GM19455 (cell line): ENCODE measurements at regions not wholly inside any gene's neighbourhood (a gene's known extent, or its start where the extent isn't known, plus 50 kb on each side); places are given as distances from the start of the nearest gene placed in this dataset.
"Not testable (repeated sequence)": the region's sequence is repeated elsewhere in the genome, so short reads cannot be mapped to it uniquely, and the experiment has no call there.

Source experiments
- ATAC-seq: cut with Tn5 transposase; IDR thresholded peaks from one replicate; pipeline ENCODE4 v1.9.1; 2021; ENCODE audit not compliant: unreplicated experiment

- ATAC-seq: no peak
Observed at GRCh38 chr9:21533597-21533996, 51.5 kb upstream of the IFNE start.

GRCh38 chr9:21535396-21535795 lies 53.3 kb upstream of the IFNE start:
- ATAC-seq: no peak

GRCh38 chr9:21542787-21543186 lies 60.7 kb upstream of the IFNE start:
- no peak for ATAC-seq

- no peak for ATAC-seq
Observed at GRCh38 chr9:21543187-21543586, 61.1 kb upstream of the IFNE start.

- not testable (repeated sequence) for ATAC-seq
Observed at GRCh38 chr9:21543816-21544215, 61.7 kb upstream of the IFNE start.

GRCh38 chr9:21546949-21547348 lies 64.8 kb upstream of the IFNE start:
- ATAC-seq: no peak

- ATAC-seq: no peak
Observed at GRCh38 chr9:21549251-21549765, 67.2 kb upstream of the IFNE start.

- no peak for ATAC-seq
Observed at GRCh38 chr9:21549890-21550289, 67.8 kb upstream of the IFNE start.

GRCh38 chr9:21550392-21550791 lies 68.3 kb upstream of the IFNE start:
- ATAC-seq: no peak

GRCh38 chr9:21551401-21551800 lies 69.3 kb upstream of the IFNE start:
- no peak for ATAC-seq

GRCh38 chr9:21552244-21553170 lies 70.4 kb upstream of the IFNE start:
- ATAC-seq: no peak

GRCh38 chr9:21553441-21553840 lies 71.3 kb upstream of the IFNE start:
- ATAC-seq: no peak

- no peak for ATAC-seq
Observed at GRCh38 chr9:21554813-21555212, 72.7 kb upstream of the IFNE start.

GRCh38 chr9:21555911-21556310 lies 73.8 kb upstream of the IFNE start:
- no peak for ATAC-seq

- no peak for ATAC-seq
Observed at GRCh38 chr9:21556581-21557427, 74.7 kb upstream of the IFNE start.

GRCh38 chr9:21557428-21557768 lies 75.3 kb upstream of the IFNE start:
- ATAC-seq: no peak

- ATAC-seq: no peak
Observed at GRCh38 chr9:21558079-21558478, 76.0 kb upstream of the IFNE start.

GRCh38 chr9:21558615-21559401 lies 76.7 kb upstream of the IFNE start:
- no peak for ATAC-seq

- no peak for ATAC-seq
Observed at GRCh38 chr9:21559402-21560280, 77.5 kb upstream of the IFNE start.

GRCh38 chr9:21560281-21560745 lies 78.2 kb upstream of the IFNE start:
- ATAC-seq: no peak
